ENCODE measurements at regions not wholly inside any gene's neighbourhood (a gene's known extent, or its start where the extent isn't known, plus 50 kb on each side); places are given as distances from the start of the nearest gene placed in this dataset.

- intact Hi-C loops (cut with DNase I), result no loop called here
- WGBS, 2 donors, result 76 to 84% methylated on average over 2 of the region's 2 CpGs
- peaks cover 0 to 18% (median 0%) of the 10 kb centered on the region in 11 donors for H3K9me3 ChIP-seq
- H3K36me3 ChIP-seq, result no peaks in the 10 kb centered on the region
- no peak overlapping the region for H3K4me3 ChIP-seq
- no peak for TF ChIP-seq CTCF (IDR thresholded peaks at IDR 0.05)
- ATAC-seq, result no peak
- DNase-seq, result no peak
- no peaks in the 10 kb centered on the region for H3K27me3 ChIP-seq
- no peaks in the 10 kb centered on the region for H3K4me1 ChIP-seq
- no peak overlapping the region for H3K27ac ChIP-seq
Observed at GRCh38 chr4:171025776-171026175, 787.4 kb upstream of the GALNTL6 start.

- Histone ChIP-seq H3K4me1 (no peaks in the 10 kb centered on the region), H3K36me3 (no peaks in the 10 kb centered on the region), H3K4me3 (no peak overlapping the region), H3K27me3 (no peaks in the 10 kb centered on the region), H3K27ac (no peak overlapping the region), H3K9me3 (peaks cover 0 to 16% (median 0%) of the 10 kb centered on the region in 11 donors)
- ATAC-seq (no peak), DNase-seq (no peak)
- intact Hi-C loops (cut with DNase I), result no loop called here
- TF ChIP-seq CTCF (IDR thresholded peaks at IDR 0.05), result no peak
- WGBS, 2 donors, result 55 to 68% methylated on average over 2 of the region's 2 CpGs
Observed at GRCh38 chr4:171025343-171025742, 787.9 kb upstream of the GALNTL6 start.

- WGBS, 2 donors, result 69 to 74% methylated on average over 4 of the region's 4 CpGs
- no peaks in the 10 kb centered on the region for H3K27me3 ChIP-seq
- H3K9me3 ChIP-seq, result peaks cover 0 to 14% (median 0%) of the 10 kb centered on the region in 11 donors
- no peak for TF ChIP-seq CTCF (IDR thresholded peaks at IDR 0.05)
- ATAC-seq (no peak), DNase-seq (no peak)
- no peaks in the 10 kb centered on the region for H3K4me1 ChIP-seq
- intact Hi-C loops (cut with DNase I), result no loop called here
- no peaks in the 10 kb centered on the region for H3K36me3 ChIP-seq
- H3K27ac ChIP-seq, result no peak overlapping the region
- H3K4me3 ChIP-seq, result no peak overlapping the region
Observed at GRCh38 chr4:171024720-171025303, 788.4 kb upstream of the GALNTL6 start.

GRCh38 chr4:171022824-171023230, 790.4 kb upstream of the GALNTL6 start:
- 54 to 56% methylated on average over 3 of the region's 3 CpGs for WGBS, 2 donors
- no peaks in the 10 kb centered on the region for H3K27me3 ChIP-seq
- H3K4me1 ChIP-seq, result no peaks in the 10 kb centered on the region
- H3K4me3 ChIP-seq, result no peak overlapping the region
- intact Hi-C loops (cut with DNase I), result no loop called here
- ATAC-seq (no peak), DNase-seq (no peak)
- TF ChIP-seq CTCF (IDR thresholded peaks at IDR 0.05), result no peak
- H3K9me3 ChIP-seq, result peaks cover 0 to 5% (median 0%) of the 10 kb centered on the region in 11 donors
- no peaks in the 10 kb centered on the region for H3K36me3 ChIP-seq
- H3K27ac ChIP-seq, result no peak overlapping the region

Data from heart right ventricle (tissue), 16 donors.